AG04450 (cell line): ENCODE measurements at regions not wholly inside any gene's neighbourhood (a gene's known extent, or its start where the extent isn't known, plus 50 kb on each side); places are given as distances from the start of the nearest gene placed in this dataset.
"Not testable (repeated sequence)": the region's sequence is repeated elsewhere in the genome, so short reads cannot be mapped to it uniquely, and the experiment has no call there.

Experiments used
- CTCF ChIA-PET: fragments of 300-600, 350-600 bp; formaldehyde crosslinking; extraction: SDS; loops from one replicate; lab custom pipeline; 2022; ENCODE audit warnings: antibody characterized with exemption, inconsistent platforms; lab: Charles Lee
- POLR2A ChIA-PET: fragments of 350-600 bp; formaldehyde crosslinking; extraction: SDS; loops from one replicate; lab custom pipeline; 2021; ENCODE audit warnings: antibody characterized with exemption, inconsistent platforms; lab: Yijun Ruan, JAX
- DNase-seq: peaks from one replicate; pipeline ENCODE4 v3.0.0-alpha.2; 2011; ENCODE audit warnings: low read depth, low spot score
- H3K27ac ChIP-seq: one replicate; pipeline ENCODE4 v1.5.1; 2012; ENCODE audit warnings: low read depth, low read length, control low read depth
- H3K27me3 ChIP-seq: one replicate; pipeline ENCODE4 v1.6.0; 2012; ENCODE audit warnings: low read length; ENCODE audit not compliant: control insufficient read depth, insufficient read depth
- H3K4me3 ChIP-seq: 2 replicates; pipeline ENCODE4 v1.5.1; 2011; ENCODE audit warnings: mild to moderate bottlenecking, low read depth, low read length, control low read depth
- H3K9me3 ChIP-seq: 2 replicates; pipeline ENCODE4 v1.5.1; 2012; ENCODE audit warnings: low read length; ENCODE audit not compliant: control insufficient read depth, insufficient read depth
- CTCF ChIP-seq: IDR thresholded peaks from 2 replicates; pipeline ENCODE4 v1.5.1; 2011; ENCODE audit warnings: low read depth, low read length, control low read depth, inconsistent platforms

- no peak for TF ChIP-seq CTCF
- POLR2A ChIA-PET, result no interaction called here
These were observed 162.0 kb downstream of the IPO8 start for GRCh38 chr12:30533558-30534265.

GRCh38 chr12:30531731-30532678 lies 163.7 kb downstream of the IPO8 start:
- no peak for TF ChIP-seq CTCF
- H3K9me3 ChIP-seq, result no peaks in the 10 kb centered on the region
- POLR2A ChIA-PET, result no interaction called here
- H3K27ac ChIP-seq, result no peak overlapping the region
- no peaks in the 10 kb centered on the region for H3K27me3 ChIP-seq
- CTCF ChIA-PET, result no interaction called here
- H3K4me3 ChIP-seq, result no peak overlapping the region
- no peak for DNase-seq

More at GRCh38 chr12:30533558-30534265, 162.0 kb downstream of the IPO8 start:
- CTCF ChIA-PET, result interaction anchor here (1.1 to 1.6 kb wide), 2 partner anchors 274 to 1014 kb away, joined by 3 read pairs; no protein-coding TSS in a partner anchor
- Histone ChIP-seq H3K9me3 (no peaks in the 10 kb centered on the region), H3K4me3 (no peak overlapping the region), H3K27ac (no peak overlapping the region), H3K27me3 (no peaks in the 10 kb centered on the region)
- no peak for DNase-seq

- POLR2A ChIA-PET, result no interaction called here
- Histone ChIP-seq H3K27ac (no peak overlapping the region), H3K4me3 (no peak overlapping the region), H3K27me3 (no peaks in the 10 kb centered on the region), H3K9me3 (no peaks in the 10 kb centered on the region)
- no peak for TF ChIP-seq CTCF
- CTCF ChIA-PET, result interaction anchor here (0.5 kb wide), 1 partner anchor 73 kb away, joined by 3 read pairs; no protein-coding TSS in a partner anchor
- no peak for DNase-seq
These were observed 166.0 kb downstream of the IPO8 start for GRCh38 chr12:30529489-30530269.

- Histone ChIP-seq H3K27ac (no peak overlapping the region), H3K27me3 (no peaks in the 10 kb centered on the region), H3K4me3 (no peak overlapping the region), H3K9me3 (no peaks in the 10 kb centered on the region)
- CTCF ChIA-PET, result no interaction called here
- no peak for DNase-seq
- POLR2A ChIA-PET, result no interaction called here
- TF ChIP-seq CTCF, result no peak
These were observed 170.5 kb downstream of the IPO8 start for GRCh38 chr12:30525171-30525570.

GRCh38 chr12:30520285-30520684 lies 175.4 kb downstream of the IPO8 start:
- DNase-seq, POLR2A ChIA-PET, H3K4me3 ChIP-seq, CTCF ChIA-PET, H3K27ac ChIP-seq, H3K9me3 ChIP-seq, H3K27me3 ChIP-seq: not testable (repeated sequence)
